RWPE1 (cell line): ENCODE measurements at regions not wholly inside any gene's neighbourhood (a gene's known extent, or its start where the extent isn't known, plus 50 kb on each side); places are given as distances from the start of the nearest gene placed in this dataset.
A peak's percentile ranks its signal among the peaks of the same experiment; 100 is the strongest.

Source experiments
- CTCF ChIA-PET: fragments of 350-600 bp; sonication (Branson Sonifier 250); formaldehyde crosslinking; extraction: SDS; loops from one replicate; lab custom pipeline; 2021; lab: Yijun Ruan, JAX
- POLR2A ChIA-PET: fragments of 400-600 bp; formaldehyde crosslinking; extraction: SDS; loops from one replicate; lab custom pipeline; 2020; ENCODE audit warnings: antibody characterized with exemption; ENCODE audit not compliant: low non-redundant PET; lab: Yijun Ruan, JAX
- DNase-seq: peaks from one replicate; pipeline ENCODE4 v3.0.0; 2012; ENCODE audit warnings: low spot score
- H3K27ac ChIP-seq: fragments of 450-650 bp; 2 replicates; pipeline ENCODE4 v1.5.1; 2017
- TF ChIP-seq, protein P1 (sequence below): fragments of 450-650 bp; conservative IDR thresholded peaks from 2 replicates; pipeline ENCODE4 v1.5.1; 2017; ENCODE audit warnings: low read depth, mild to moderate bottlenecking

DNA sequence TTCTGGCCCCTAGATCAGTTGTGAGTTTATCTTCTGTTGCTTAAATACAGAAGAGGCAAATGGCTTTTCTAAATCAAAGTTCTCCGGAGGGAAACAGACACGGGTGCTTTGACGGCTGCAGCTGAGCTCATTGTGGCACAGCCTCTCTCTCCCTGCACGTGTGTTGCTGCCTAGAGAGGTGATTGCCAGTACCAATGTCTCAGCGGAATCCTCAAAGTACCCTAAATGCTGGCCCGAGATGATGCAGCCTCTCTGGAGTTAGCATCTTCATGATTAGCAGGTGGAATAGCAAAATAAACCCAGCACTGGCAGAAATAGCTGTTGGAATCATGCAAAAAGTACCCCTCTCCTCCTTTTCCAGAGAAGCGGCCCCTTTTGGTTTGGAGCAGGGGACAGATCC is 192.2 kb downstream of the PRDM2 start:
- no peak overlapping the region for H3K27ac ChIP-seq
- no peak for DNase-seq
- ChIA-PET POLR2A (no interaction called here), CTCF (no interaction called here)
- TF ChIP-seq, protein P1, sequence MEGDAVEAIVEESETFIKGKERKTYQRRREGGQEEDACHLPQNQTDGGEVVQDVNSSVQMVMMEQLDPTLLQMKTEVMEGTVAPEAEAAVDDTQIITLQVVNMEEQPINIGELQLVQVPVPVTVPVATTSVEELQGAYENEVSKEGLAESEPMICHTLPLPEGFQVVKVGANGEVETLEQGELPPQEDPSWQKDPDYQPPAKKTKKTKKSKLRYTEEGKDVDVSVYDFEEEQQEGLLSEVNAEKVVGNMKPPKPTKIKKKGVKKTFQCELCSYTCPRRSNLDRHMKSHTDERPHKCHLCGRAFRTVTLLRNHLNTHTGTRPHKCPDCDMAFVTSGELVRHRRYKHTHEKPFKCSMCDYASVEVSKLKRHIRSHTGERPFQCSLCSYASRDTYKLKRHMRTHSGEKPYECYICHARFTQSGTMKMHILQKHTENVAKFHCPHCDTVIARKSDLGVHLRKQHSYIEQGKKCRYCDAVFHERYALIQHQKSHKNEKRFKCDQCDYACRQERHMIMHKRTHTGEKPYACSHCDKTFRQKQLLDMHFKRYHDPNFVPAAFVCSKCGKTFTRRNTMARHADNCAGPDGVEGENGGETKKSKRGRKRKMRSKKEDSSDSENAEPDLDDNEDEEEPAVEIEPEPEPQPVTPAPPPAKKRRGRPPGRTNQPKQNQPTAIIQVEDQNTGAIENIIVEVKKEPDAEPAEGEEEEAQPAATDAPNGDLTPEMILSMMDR, result no peak

DNA sequence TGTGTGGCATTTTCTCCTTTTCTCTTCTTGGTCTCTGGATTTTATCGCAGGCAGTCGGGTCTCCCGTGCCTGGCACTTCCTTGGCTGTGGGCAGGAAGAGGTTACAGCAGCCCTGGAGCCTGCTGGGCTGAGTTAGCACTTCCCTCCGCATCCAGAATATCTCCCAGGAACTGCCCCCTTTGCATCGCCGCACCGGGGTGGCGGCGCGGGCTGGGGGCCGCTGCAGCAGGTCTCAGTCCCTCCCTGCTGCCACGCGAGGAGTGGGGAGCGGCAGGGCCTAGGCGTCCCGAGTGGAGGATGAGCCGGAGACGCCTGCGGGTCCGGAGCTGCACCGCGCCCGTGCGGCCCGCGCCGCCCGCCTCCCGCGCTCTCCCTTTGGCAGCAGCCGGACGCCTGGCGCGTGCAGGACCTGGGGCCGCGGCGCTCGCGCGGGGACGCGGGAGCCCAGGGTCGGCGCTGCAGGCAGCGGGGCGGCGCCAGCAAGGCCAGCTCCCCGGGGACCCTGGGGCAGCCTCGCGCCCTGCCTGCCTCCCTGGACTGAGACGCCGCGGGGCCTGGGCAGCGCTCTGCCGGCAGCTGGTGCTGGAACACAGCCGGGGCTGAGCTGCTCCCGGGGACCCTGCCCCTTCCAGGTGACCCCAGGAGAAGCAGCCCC is 192.8 kb downstream of the PRDM2 start:
- ChIA-PET CTCF (no interaction called here), POLR2A (no interaction called here)
- no peak for DNase-seq
- no peak overlapping the region for H3K27ac ChIP-seq
- TF ChIP-seq, protein P1, result no peak

DNA sequence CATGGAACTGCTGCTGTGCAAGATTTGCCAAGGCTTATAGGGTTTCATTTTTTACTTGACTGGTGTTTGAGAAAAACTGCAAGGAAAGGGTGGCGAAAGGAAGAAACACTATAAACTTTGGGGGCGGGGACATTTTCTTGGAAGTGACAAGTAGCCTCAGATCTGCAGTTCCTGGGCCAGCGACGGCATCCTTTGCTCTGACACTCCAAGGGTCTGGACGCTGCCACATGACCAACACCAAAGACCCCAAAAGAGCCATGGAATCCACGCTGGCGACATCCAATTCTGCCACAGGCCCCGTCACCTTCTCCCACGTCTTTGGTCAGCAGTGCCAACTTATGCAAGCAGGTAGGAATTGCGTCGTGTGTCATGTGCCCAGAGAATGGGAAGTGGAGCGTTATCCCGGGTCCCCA is 193.4 kb downstream of the PRDM2 start:
- H3K27ac ChIP-seq, result no peak overlapping the region
- CTCF ChIA-PET, result no interaction called here
- no peak for DNase-seq
- POLR2A ChIA-PET, result no interaction called here
- TF ChIP-seq, protein P1, result no peak

DNA sequence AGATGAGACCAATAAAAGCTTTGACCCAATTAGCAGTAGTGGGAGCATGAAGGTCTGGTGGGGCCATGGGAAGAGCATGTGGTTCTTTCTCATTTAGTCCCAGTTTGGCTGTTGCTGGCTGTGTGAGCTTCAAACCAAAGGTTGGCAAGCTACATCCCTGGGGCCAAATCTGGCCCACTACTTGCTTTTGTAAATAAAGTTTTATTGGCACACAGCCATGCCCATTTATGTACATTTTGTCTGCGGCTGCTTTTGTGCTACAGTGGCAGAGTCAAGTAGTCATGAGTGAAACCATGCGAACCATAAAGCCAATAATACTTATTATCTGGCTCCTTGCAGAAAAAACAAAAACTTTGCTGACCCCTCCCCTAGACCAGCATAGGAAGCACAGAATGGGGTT is 196.9 kb downstream of the PRDM2 start:
- no peak overlapping the region for H3K27ac ChIP-seq
- CTCF ChIA-PET, result interaction anchor here (0.5 kb wide), 1 partner anchor 36 kb away, joined by 3 read pairs; no protein-coding TSS in a partner anchor
- POLR2A ChIA-PET, result no interaction called here
- TF ChIP-seq, protein P1, result no peak
- DNase-seq, result no peak

DNA sequence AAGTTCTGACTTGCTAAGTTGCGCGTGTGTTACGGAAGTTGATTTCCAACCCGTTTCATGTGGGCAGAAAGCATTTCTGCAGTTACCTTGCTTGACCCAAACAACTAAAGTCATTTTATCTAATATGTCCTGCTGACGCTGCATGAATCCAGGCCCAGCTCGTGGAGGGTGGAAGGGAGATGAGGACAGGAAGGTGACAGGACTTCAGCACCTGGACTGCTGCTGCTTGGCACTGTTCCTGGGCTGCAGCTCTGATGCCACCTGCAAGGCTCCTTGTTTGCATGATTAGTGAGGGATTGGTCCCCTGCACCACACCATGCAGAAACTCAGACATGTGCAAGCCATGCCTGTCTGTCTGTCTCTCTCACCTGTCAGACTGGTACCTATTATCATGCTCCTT is 198.4 kb downstream of the PRDM2 start:
- no peak for DNase-seq
- TF ChIP-seq, protein P1, result no peak
- ChIA-PET POLR2A (no interaction called here), CTCF (no interaction called here)
- H3K27ac ChIP-seq, result no peak overlapping the region

DNA sequence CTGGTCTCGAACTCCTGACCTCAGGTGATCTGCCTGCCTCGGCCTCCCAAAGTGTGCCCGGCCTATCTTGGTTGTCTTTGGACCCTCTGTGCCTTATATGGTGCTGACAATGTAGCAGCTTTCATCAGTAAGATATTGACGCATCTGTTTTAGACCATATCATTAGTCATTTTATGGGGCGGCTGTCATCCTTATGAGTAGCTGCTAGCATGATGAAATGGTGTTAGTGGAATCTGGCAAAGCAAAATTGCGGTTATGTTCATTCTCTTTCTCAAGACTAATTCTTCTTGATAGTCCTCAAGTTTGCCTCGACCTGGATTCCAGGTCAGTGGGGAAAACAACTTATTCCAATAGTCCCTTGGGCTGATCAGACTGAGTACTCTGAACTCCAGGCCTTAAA is 199.9 kb downstream of the PRDM2 start:
- CTCF ChIA-PET, result interaction anchor here (0.7 to 1.6 kb wide), 2 partner anchors 13 to 245 kb away, joined by 4 to 5 read pairs; no protein-coding TSS in a partner anchor
- H3K27ac ChIP-seq, result no peak overlapping the region
- POLR2A ChIA-PET, result no interaction called here

More for the DNA sequence above, 199.9 kb downstream of the PRDM2 start:
- TF ChIP-seq, protein P1, result no peak
- DNase-seq, result peak; percentile 26
